ENCODE measurements at regions not wholly inside any gene's neighbourhood (a gene's known extent, or its start where the extent isn't known, plus 50 kb on each side); places are given as distances from the start of the nearest gene placed in this dataset.

- DNase-seq: no peak
- intact Hi-C loops (cut with DNase I): no loop called here
Measured at GRCh38 chr15:97012986-97013385, 682.5 kb downstream of the NR2F2 start.

- intact Hi-C loops (cut with DNase I): no loop called here
- DNase-seq: no peak
Measured at GRCh38 chr15:97013491-97013890, 683.0 kb downstream of the NR2F2 start.

GRCh38 chr15:97014001-97014400 is 683.5 kb downstream of the NR2F2 start:
- intact Hi-C loops (cut with DNase I): no loop called here
- no peak for DNase-seq

DNA sequence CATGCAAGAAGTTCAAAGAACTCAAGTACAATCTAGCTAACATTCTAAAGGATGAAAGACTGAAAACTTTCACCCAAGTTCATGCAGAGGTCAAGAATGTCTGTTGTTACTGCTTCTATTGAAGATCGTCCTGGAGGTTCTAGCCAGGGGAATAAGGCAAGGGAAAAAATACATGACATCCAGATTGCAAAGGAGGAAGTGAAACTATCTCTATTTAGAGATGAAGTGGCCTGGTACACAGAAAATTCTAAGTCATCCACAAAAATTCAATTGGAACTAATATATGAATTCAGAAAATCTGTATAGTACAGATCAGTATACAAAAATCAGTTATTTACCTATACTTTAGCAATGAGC is 693.0 kb downstream of the NR2F2 start:
- no peak for DNase-seq
- intact Hi-C loops (cut with DNase I): no loop called here

GRCh38 chr15:97026781-97027180 is 696.3 kb downstream of the NR2F2 start:
- intact Hi-C loops (cut with DNase I): no loop called here
- DNase-seq: no peak

GRCh38 chr15:97027772-97028171 is 697.3 kb downstream of the NR2F2 start:
- intact Hi-C loops (cut with DNase I): no loop called here
- no peak for DNase-seq

DNA sequence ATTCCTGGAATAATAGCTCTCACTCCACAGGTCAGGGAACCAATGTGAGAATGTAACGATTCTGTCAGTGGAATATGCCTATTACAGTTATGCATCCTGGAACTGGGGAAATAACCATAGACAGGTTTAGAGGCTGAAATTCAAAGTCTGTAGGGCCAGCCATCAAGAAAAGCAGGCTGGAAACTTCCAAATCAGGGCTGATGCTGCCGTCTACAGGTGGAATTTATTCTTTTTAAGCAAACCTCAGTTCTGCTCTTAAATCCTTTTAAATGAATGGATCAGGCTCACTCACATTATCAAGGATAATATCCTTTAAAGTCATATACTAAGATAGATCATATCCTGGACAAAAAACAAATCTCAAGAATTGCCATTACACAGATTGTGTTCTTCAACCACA is 699.8 kb downstream of the NR2F2 start:
- no peak for DNase-seq
- intact Hi-C loops (cut with DNase I): no loop called here

GRCh38 chr15:97036301-97036700 is 705.8 kb downstream of the NR2F2 start:
- DNase-seq: no peak
- intact Hi-C loops (cut with DNase I): no loop called here

DNA sequence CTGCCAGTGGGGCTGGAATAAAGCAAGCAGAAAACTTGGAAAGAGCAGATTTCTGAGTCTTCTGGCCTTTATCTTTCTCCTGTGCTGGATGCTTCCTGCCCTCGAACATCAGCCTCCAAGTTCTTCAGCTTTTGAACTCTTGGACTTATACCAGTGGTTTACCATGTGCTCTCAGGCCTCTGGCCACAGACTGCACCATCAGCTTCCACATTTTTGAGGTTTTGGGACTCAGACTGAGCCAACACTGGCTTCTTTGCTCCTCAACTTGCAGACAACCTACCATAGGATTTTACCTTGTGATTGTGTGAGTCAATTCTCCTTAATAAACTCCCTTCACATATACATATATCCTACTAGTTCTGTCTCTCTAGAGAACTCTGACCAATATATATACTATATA is 706.6 kb downstream of the NR2F2 start:
- intact Hi-C loops (cut with DNase I): no loop called here
- no peak for DNase-seq

GRCh38 chr15:97045666-97046421 is 715.3 kb downstream of the NR2F2 start:
- DNase-seq: no peak
- intact Hi-C loops (cut with DNase I): no loop called here

DNA sequence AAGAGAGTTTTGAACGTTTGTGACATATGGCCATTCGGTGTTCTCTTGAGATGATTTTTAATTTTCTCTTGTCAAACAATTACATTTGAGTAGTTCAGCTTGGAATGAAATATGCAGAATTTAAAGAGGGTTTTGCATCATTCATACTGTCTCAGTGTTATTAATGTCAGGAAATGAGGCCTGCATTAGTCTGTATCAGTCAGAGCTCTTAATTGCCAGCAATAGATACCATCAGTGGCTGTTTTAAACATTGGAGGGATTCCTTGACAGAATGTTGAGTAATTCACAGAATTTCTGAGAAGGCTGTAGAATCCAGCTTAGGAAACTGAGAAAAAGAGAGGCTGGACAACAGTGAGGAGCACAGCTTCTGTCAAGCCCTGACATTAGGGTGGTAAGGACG is 722.0 kb downstream of the NR2F2 start:
- intact Hi-C loops (cut with DNase I): no loop called here
- no peak for DNase-seq

DNA sequence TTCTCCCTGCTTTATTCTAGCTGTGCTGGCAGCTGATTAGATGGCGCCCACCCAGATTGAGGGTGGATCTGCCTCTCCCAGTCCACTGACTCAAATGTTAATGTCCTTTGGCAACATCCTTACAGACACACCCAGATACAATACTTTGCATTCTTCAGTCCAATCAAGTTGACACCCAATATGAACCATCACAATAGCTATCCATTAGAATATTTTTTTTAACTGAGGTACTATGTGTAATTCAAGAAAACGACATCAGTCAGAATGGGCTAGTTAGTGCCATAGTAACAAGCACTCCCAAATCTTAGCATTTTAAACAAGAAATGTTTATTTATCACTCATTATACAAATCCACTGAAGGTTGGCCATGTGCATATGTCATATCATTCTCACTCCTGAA is 723.1 kb downstream of the NR2F2 start:
- intact Hi-C loops (cut with DNase I): no loop called here
- DNase-seq: no peak

- intact Hi-C loops (cut with DNase I): no loop called here
- DNase-seq: no peak
Measured at GRCh38 chr15:97057503-97057902, 727.0 kb downstream of the NR2F2 start.

- intact Hi-C loops (cut with DNase I): no loop called here
- DNase-seq: no peak
Measured at GRCh38 chr15:97059281-97059680, 728.8 kb downstream of the NR2F2 start.

DNA sequence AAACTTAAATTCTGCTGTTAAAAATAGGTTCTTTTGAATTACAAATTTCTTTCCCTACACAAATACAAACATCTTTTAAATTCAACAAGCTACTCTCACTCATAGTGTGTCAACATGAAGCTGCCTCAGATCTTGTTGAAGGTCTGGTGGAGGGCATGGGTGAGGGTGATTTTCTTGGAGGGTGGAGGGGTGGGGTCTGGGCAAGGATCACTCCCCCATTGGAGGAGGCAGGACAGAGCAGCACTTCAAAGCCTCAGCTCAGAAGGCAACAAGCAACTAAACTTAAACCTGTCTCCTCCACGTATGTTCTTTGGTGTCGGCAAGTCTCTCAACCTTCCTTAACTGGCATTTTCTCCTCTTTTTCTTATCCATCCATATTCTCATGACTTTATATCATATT is 730.9 kb downstream of the NR2F2 start:
- DNase-seq: no peak
- intact Hi-C loops (cut with DNase I): no loop called here

DNA sequence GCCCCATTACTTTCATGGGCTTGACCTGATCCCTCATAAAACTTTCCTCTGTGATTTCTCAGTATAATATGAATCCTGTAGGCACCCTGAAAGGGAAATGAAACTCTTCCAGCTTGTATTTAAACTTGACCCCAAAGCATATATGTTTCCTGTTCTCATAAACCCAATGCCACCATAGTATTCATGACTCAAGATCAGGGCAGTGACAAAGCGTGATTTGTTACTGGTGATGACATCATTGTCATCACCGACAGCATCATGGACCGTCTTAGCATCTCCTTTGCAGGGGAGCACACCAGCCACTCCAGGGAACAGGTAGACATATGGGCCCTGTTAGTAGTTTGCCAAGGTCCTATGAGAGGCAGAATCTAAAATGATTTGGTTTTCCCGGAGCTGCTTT is 741.2 kb downstream of the NR2F2 start:
- intact Hi-C loops (cut with DNase I): no loop called here
- no peak for DNase-seq

DNA sequence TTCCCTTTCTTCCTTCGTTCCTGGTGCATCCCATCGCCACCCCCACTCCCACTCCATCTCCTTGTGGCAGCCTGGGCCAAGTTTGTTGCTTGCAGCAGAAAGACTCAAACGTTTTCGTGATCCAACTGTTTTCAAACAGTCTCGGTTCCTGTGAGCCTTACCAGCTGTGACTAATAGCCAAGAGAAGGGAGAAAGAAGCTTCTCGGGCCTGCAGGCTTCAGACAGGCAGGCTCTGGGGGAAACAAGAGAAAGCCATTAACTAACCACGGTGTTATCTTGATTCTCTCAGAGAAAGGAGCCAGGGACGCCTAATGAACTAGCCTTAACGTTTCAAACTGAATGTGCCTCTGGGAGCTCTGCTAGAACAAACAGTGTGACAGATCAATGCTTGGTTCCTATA is 742.0 kb downstream of the NR2F2 start:
- intact Hi-C loops (cut with DNase I): no loop called here
- no peak for DNase-seq

- no peak for DNase-seq
- intact Hi-C loops (cut with DNase I): no loop called here
Measured at GRCh38 chr15:97076011-97076410, 745.5 kb downstream of the NR2F2 start.

GRCh38 chr15:97077975-97078374 is 747.5 kb downstream of the NR2F2 start:
- intact Hi-C loops (cut with DNase I): no loop called here
- DNase-seq: no peak

DNA sequence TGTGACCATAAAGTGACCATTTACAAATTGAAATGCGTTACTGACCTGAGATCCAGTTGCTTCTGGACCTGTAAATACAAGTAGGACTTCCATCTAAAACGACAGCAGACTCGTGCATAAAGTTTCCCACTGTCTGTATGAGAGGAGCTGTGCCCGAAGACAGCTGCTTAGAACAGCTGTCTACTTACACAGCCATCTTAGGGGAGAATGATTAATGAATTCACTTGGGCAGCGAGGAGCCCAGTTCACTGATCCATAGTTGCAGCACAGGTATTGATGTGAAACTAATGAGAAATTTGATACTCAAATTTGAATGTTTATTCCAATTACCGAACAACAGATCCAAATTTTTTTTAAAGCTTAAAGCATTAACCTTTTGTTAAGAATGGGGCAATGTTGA is 748.1 kb downstream of the NR2F2 start:
- intact Hi-C loops (cut with DNase I): no loop called here
- no peak for DNase-seq

GRCh38 chr15:97081666-97082226 is 751.2 kb downstream of the NR2F2 start:
- intact Hi-C loops (cut with DNase I): no loop called here
- DNase-seq: no peak

DNA sequence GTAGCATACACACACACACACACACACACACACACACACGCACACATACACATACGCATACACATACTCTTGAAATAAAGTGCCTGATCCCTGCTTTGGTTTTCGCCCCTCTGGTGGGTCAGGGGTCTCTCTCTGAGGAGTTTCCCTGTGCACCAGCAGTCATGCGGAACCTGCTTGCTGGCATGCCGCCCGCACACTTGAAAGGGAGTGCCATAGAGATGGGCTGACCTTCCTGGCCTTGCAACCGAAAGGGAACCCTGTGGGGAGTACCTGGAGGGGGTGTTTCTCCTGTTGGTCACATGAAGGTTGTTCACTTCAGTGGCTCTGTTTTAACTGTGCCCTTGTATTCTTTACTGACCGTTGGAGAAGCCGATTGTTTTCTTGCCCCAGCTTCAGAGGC is 752.3 kb downstream of the NR2F2 start:
- DNase-seq: no peak
- intact Hi-C loops (cut with DNase I): no loop called here

All from head of caudate nucleus (tissue), 42 donors.